HG02938 (cell line): ENCODE measurements at regions not wholly inside any gene's neighbourhood (a gene's known extent, or its start where the extent isn't known, plus 50 kb on each side); places are given as distances from the start of the nearest gene placed in this dataset.
"Not testable (repeated sequence)": the region's sequence is repeated elsewhere in the genome, so short reads cannot be mapped to it uniquely, and the experiment has no call there.

Experiments used
- ATAC-seq: cut with Tn5 transposase; IDR thresholded peaks from one replicate; pipeline ENCODE4 v1.9.1; 2021; ENCODE audit warnings: mild to moderate bottlenecking, moderate library complexity; ENCODE audit not compliant: unreplicated experiment

GRCh38 chr2:144972676-144973075 lies 452.8 kb upstream of the ZEB2 start:
- ATAC-seq, result no peak

- no peak for ATAC-seq
These were observed 451.9 kb upstream of the ZEB2 start for GRCh38 chr2:144971786-144972335.

GRCh38 chr2:144970410-144970809 lies 450.5 kb upstream of the ZEB2 start:
- not testable (repeated sequence) for ATAC-seq

GRCh38 chr2:144969564-144969963 lies 449.6 kb upstream of the ZEB2 start:
- not testable (repeated sequence) for ATAC-seq

GRCh38 chr2:144967961-144968360 lies 448.0 kb upstream of the ZEB2 start:
- ATAC-seq, result no peak

GRCh38 chr2:144965172-144965571 lies 445.3 kb upstream of the ZEB2 start:
- no peak for ATAC-seq

- no peak for ATAC-seq
These were observed 443.1 kb upstream of the ZEB2 start for GRCh38 chr2:144963031-144963430.

GRCh38 chr2:144959416-144959815 lies 439.5 kb upstream of the ZEB2 start:
- ATAC-seq, result no peak

GRCh38 chr2:144950899-144951560 lies 431.1 kb upstream of the ZEB2 start:
- no peak for ATAC-seq

- ATAC-seq, result no peak
These were observed 428.4 kb upstream of the ZEB2 start for GRCh38 chr2:144948205-144948855.

- no peak for ATAC-seq
These were observed 427.8 kb upstream of the ZEB2 start for GRCh38 chr2:144947709-144948037.

GRCh38 chr2:144946263-144946662 lies 426.3 kb upstream of the ZEB2 start:
- no peak for ATAC-seq

GRCh38 chr2:144944546-144945220 lies 424.8 kb upstream of the ZEB2 start:
- no peak for ATAC-seq

GRCh38 chr2:144943986-144944385 lies 424.1 kb upstream of the ZEB2 start:
- no peak for ATAC-seq

GRCh38 chr2:144943293-144943941 lies 423.5 kb upstream of the ZEB2 start:
- no peak for ATAC-seq

- no peak for ATAC-seq
These were observed 422.8 kb upstream of the ZEB2 start for GRCh38 chr2:144942516-144943256.

GRCh38 chr2:144941743-144942488 lies 422.0 kb upstream of the ZEB2 start:
- ATAC-seq, result no peak

GRCh38 chr2:144939590-144939989 lies 419.7 kb upstream of the ZEB2 start:
- ATAC-seq, result no peak

GRCh38 chr2:144937910-144938709 lies 418.2 kb upstream of the ZEB2 start:
- ATAC-seq, result no peak
